ENCODE measurements at regions not wholly inside any gene's neighbourhood (a gene's known extent, or its start where the extent isn't known, plus 50 kb on each side); places are given as distances from the start of the nearest gene placed in this dataset.
"Not testable (repeated sequence)": the region's sequence is repeated elsewhere in the genome, so short reads cannot be mapped to it uniquely, and the experiment has no call there.

DNA sequence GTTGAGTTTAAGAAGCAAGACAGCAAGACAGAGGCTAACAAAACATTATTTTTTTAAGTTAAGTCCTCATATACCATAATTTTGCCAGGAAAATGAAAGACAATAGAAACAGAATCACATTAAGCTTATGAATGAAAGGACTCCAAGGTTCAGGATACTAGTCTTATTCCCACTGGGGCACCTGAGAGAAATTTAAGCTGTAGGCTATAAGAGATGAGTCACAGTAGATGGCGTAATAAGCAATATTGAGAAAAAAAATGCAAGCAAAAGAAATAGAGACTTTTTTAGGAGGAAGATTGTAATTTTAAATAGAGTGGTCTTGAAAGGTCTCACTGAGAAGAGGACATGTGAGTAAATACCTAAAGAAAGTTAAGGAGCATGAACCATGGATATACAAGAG is 57.1 kb upstream of the KIF2B start:
- Histone ChIP-seq H3K27me3 (ENCODE audit: low read depth, low read length) (no peaks in the 10 kb centered on the region), H3K27ac (ENCODE audit: low read length) (no peak overlapping the region), H3K4me1 (ENCODE audit: control insufficient read depth in 1 of 2, insufficient read depth in 2 of 2, low read length in 2 of 2) (no peaks in the 10 kb centered on the region), H3K36me3 (ENCODE audit: control insufficient read depth in 1 of 2, insufficient read depth in 2 of 2, low read length in 2 of 2) (no peaks in the 10 kb centered on the region), H3K9me3 (ENCODE audit: control insufficient read depth in 1 of 2, low read length in 2 of 2) (no peaks in the 10 kb centered on the region), H3K4me3 (ENCODE audit: low read depth in 1 of 2, low read length in 2 of 2) (no peak overlapping the region)

DNA sequence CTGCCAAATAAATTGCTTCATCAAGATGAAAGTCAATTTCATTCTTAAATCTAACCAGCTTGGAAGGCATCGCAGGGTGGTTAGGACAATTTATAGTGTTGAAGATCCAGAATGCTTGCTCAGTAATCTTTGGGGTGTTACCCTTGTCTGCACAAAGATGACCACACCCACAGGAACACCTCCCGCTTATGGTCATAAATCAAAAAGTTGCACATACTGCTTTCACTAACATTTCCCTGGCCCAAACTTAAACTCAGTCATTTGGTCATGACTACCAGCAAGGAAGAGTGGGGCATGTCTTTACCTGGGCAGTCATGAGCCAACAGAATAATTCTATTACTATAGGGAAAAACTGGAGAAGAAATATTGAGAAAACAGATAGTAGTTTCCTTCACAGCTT is 57.6 kb upstream of the KIF2B start:
- H3K4me3 ChIP-seq (ENCODE audit: low read depth in 1 of 2, low read length in 2 of 2), result no peak overlapping the region
- no peaks in the 10 kb centered on the region for H3K4me1 ChIP-seq (ENCODE audit: control insufficient read depth in 1 of 2, insufficient read depth in 2 of 2, low read length in 2 of 2)
- H3K27ac ChIP-seq (ENCODE audit: low read length), result no peak overlapping the region
- H3K9me3 ChIP-seq (ENCODE audit: control insufficient read depth in 1 of 2, low read length in 2 of 2), result no peaks in the 10 kb centered on the region
- no peaks in the 10 kb centered on the region for H3K27me3 ChIP-seq (ENCODE audit: low read depth, low read length)
- H3K36me3 ChIP-seq (ENCODE audit: control insufficient read depth in 1 of 2, insufficient read depth in 2 of 2, low read length in 2 of 2), result no peaks in the 10 kb centered on the region

DNA sequence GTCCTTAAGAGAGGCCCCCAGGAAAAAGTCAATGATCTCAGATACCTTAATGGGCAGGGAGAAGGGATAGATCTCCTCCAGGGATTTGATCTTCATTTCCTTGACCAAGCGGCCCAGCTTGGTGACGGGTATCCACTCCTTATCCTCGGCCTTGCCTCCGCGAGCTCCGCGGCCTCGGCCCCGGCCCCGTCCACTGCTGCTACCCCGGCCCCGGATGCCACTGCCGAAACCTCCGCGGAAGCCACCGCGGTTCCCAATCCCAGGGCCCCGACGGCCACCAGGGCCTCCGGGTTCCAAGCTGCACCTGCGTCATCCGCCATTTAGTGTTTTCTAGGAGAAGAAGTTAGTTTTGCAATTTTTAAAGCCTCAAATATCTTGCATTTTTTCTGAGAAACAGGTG is 65.2 kb upstream of the KIF2B start:
- Histone ChIP-seq H3K27ac (ENCODE audit: low read length) (no peak overlapping the region), H3K36me3 (ENCODE audit: control insufficient read depth in 1 of 2, insufficient read depth in 2 of 2, low read length in 2 of 2) (no peaks in the 10 kb centered on the region), H3K4me3 (ENCODE audit: low read depth in 1 of 2, low read length in 2 of 2) (no peak overlapping the region), H3K4me1 (ENCODE audit: control insufficient read depth in 1 of 2, insufficient read depth in 2 of 2, low read length in 2 of 2) (no peaks in the 10 kb centered on the region), H3K27me3 (ENCODE audit: low read depth, low read length) (no peaks in the 10 kb centered on the region), H3K9me3 (ENCODE audit: control insufficient read depth in 1 of 2, low read length in 2 of 2) (no peaks in the 10 kb centered on the region)

DNA sequence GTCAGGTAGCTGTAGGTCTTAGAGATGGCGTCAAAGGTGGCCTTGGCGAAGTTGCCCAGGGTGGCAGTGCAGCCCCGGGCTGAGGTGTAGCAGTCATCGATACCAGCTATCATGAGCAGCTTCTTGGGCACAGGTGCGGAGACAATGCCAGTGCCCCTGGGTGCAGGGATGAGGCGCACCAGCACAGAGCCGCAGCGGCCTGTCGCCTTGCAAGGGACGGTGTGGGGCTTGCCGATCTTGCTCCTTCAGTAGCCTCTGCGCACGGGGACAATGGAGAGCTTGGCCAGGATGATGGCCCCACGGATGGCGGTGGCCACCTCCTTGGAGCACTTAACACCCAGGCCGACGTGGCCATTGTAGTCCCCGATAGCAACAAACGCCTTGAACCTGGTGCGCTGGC is 65.6 kb upstream of the KIF2B start:
- H3K4me3 ChIP-seq (ENCODE audit: low read depth in 1 of 2, low read length in 2 of 2); H3K4me1 ChIP-seq (ENCODE audit: control insufficient read depth in 1 of 2, insufficient read depth in 2 of 2, low read length in 2 of 2); H3K27me3 ChIP-seq (ENCODE audit: low read depth, low read length); H3K9me3 ChIP-seq (ENCODE audit: control insufficient read depth in 1 of 2, low read length in 2 of 2); H3K36me3 ChIP-seq (ENCODE audit: control insufficient read depth in 1 of 2, insufficient read depth in 2 of 2, low read length in 2 of 2); H3K27ac ChIP-seq (ENCODE audit: low read length): not testable (repeated sequence)

DNA sequence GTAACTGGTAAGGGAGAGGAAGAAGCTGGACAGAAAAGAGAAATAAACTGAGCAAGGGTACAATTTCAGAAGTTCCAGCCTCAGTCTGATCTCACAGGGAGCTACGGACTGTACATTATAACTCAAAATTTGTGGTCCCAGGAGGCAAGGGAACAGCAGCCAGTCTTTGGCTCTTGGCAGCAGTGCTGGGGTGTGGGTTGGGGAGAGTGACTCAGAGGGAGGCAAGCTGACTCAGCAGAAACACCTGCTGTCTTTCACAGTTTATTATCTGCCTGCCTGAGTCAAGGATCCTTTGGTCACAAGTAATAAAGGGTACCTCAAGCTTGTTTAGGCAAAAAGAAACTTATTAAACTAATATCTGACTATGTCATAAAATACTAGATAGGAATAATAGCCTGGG is 73.5 kb upstream of the KIF2B start:
- H3K27me3 ChIP-seq (ENCODE audit: low read depth, low read length), result no peaks in the 10 kb centered on the region
- no peak overlapping the region for H3K4me3 ChIP-seq (ENCODE audit: low read depth in 1 of 2, low read length in 2 of 2)
- H3K36me3 ChIP-seq (ENCODE audit: control insufficient read depth in 1 of 2, insufficient read depth in 2 of 2, low read length in 2 of 2), result no peaks in the 10 kb centered on the region
- H3K4me1 ChIP-seq (ENCODE audit: control insufficient read depth in 1 of 2, insufficient read depth in 2 of 2, low read length in 2 of 2), result no peaks in the 10 kb centered on the region
- no peaks in the 10 kb centered on the region for H3K9me3 ChIP-seq (ENCODE audit: control insufficient read depth in 1 of 2, low read length in 2 of 2)
- H3K27ac ChIP-seq (ENCODE audit: low read length), result no peak overlapping the region

DNA sequence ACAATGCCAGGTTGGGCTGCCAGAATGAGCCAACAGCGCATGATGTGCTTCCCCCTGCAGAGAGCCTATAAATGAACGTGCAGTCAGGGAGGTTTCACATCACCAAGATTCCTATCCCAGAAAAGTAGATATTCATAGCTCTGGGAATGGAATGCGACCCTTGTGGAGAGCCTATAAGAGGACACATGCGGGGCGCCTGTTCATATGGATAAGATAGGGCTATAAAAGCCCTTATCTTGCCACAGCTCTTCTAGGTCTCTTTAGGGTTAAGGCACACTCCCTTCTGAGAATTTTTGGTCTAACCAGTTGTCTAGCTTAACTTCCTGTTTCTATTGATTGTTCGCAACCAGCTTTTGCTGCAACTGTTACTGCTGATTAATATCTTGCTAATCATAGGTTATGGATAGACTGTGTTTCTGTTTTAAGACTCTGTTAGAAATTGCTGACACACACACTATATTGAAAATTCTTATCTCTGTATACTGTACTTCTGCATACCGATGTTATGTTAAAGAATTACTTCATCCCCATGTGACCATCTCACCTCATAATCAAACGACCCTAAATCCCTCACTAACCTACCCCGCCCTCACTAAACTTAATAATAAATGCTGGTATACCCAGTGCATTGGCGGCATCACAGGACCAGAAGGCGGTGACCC is 74.4 kb upstream of the KIF2B start:
- not testable (repeated sequence) for H3K27me3 ChIP-seq (ENCODE audit: low read depth, low read length); H3K4me3 ChIP-seq (ENCODE audit: low read depth in 1 of 2, low read length in 2 of 2); H3K9me3 ChIP-seq (ENCODE audit: control insufficient read depth in 1 of 2, low read length in 2 of 2); H3K36me3 ChIP-seq (ENCODE audit: control insufficient read depth in 1 of 2, insufficient read depth in 2 of 2, low read length in 2 of 2); H3K27ac ChIP-seq (ENCODE audit: low read length); H3K4me1 ChIP-seq (ENCODE audit: control insufficient read depth in 1 of 2, insufficient read depth in 2 of 2, low read length in 2 of 2)

DNA sequence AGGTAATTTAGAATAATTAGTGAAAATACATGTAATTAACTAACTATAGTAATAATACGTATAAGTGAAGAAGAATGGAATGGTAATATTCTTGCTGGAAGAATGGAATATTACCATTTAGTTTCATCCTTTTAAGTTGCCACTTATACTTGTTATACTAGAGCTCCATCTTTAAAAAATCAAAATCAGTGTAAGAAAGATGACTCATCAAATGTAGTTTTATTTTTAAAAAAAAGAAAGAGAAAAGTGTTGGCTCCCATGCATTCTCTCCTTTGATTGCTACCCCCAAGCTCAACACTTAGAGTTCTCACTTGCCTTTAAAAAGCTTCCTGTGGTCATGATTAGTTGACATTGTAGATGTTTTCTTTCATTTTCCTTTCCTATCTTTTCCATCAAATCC is 82.4 kb upstream of the KIF2B start:
- H3K9me3 ChIP-seq (ENCODE audit: control insufficient read depth in 1 of 2, low read length in 2 of 2), result no peaks in the 10 kb centered on the region
- no peak overlapping the region for H3K27ac ChIP-seq (ENCODE audit: low read length)
- H3K27me3 ChIP-seq (ENCODE audit: low read depth, low read length), result no peaks in the 10 kb centered on the region
- no peak overlapping the region for H3K4me3 ChIP-seq (ENCODE audit: low read depth in 1 of 2, low read length in 2 of 2)
- no peaks in the 10 kb centered on the region for H3K4me1 ChIP-seq (ENCODE audit: control insufficient read depth in 1 of 2, insufficient read depth in 2 of 2, low read length in 2 of 2)
- no peaks in the 10 kb centered on the region for H3K36me3 ChIP-seq (ENCODE audit: control insufficient read depth in 1 of 2, insufficient read depth in 2 of 2, low read length in 2 of 2)

DNA sequence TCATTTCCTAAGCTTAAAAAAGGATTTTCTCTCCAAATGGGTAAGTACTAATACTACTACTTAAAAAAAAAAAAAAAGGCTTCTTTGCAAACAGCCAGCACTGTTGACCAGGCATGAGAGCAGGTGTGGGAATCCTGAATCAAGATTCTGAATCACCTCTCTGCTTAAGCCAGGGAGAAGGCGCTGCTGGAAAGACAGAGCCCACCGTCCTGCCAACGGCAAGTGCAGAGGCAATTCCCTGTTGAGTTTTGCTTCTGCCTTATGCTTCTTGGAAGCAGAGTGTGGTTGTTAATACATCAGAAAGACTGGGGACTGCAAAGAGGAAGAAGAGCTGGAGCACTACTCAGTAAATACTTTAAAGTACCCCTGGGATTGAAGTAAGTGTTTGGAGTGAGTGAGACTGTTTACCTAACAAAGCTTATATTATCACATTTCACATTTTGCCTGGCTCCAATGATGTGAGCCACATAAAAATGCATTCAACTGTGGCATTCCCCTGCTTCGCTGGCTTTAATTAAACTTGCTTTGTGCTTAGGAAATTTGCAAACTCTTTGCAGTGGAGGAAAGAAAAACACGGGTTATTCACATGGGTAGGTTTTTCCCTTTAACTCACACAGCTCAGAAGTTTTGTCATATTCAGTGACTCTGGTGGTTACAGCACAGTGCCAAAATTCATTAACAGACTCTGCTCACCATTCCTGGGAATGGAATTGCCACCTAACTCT is 86.0 kb upstream of the KIF2B start:
- Histone ChIP-seq H3K9me3 (ENCODE audit: control insufficient read depth in 1 of 2, low read length in 2 of 2) (no peaks in the 10 kb centered on the region), H3K36me3 (ENCODE audit: control insufficient read depth in 1 of 2, insufficient read depth in 2 of 2, low read length in 2 of 2) (no peaks in the 10 kb centered on the region), H3K4me3 (ENCODE audit: low read depth in 1 of 2, low read length in 2 of 2) (no peak overlapping the region), H3K27me3 (ENCODE audit: low read depth, low read length) (no peaks in the 10 kb centered on the region), H3K4me1 (ENCODE audit: control insufficient read depth in 1 of 2, insufficient read depth in 2 of 2, low read length in 2 of 2) (no peaks in the 10 kb centered on the region), H3K27ac (ENCODE audit: low read length) (no peak overlapping the region)

DNA sequence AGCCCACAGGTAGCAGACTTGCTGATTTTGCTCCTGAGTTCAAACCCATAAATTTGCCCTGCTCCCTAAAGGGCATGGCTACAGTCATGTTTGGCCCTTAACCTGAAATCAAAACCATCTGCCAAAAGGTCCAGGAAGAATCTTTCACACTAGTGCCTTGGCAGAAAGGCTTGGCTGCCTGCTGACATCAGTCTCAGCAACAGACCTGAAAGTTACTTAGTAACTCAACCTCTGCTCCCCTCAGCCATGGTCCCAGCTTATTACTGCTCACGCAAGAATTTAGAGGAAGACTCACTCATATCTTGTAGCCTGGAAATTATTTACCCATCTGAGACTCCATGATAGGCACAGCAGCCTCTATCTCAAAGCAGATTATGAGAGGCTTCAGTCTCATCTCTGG is 98.0 kb upstream of the KIF2B start:
- Histone ChIP-seq H3K27ac (ENCODE audit: low read length) (no peak overlapping the region), H3K36me3 (ENCODE audit: control insufficient read depth in 1 of 2, insufficient read depth in 2 of 2, low read length in 2 of 2) (no peaks in the 10 kb centered on the region), H3K4me1 (ENCODE audit: control insufficient read depth in 1 of 2, insufficient read depth in 2 of 2, low read length in 2 of 2) (no peaks in the 10 kb centered on the region), H3K27me3 (ENCODE audit: low read depth, low read length) (no peaks in the 10 kb centered on the region), H3K4me3 (ENCODE audit: low read depth in 1 of 2, low read length in 2 of 2) (no peak overlapping the region), H3K9me3 (ENCODE audit: control insufficient read depth in 1 of 2, low read length in 2 of 2) (peaks cover 0 to 6% of the 10 kb centered on the region in 2 donors)

DNA sequence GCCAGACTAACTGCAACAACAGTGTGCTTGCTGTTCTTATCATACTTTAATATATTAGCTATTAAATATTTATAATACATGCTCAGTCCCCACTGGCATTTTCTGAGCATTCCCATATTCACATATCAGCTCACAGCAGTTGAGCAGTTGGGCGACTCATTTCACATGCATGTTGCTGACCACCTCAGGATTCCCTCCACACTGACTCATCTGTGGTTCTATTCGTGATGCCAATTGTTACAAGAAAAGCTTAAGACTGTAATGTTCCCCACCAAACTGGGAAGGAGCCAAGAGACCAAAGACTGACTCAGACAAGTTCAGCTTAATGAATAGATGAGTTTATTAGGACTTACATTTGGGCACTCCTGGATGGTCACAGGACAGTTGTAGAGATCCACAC is 100.3 kb upstream of the KIF2B start:
- Histone ChIP-seq H3K4me3 (ENCODE audit: low read depth in 1 of 2, low read length in 2 of 2) (no peak overlapping the region), H3K4me1 (ENCODE audit: control insufficient read depth in 1 of 2, insufficient read depth in 2 of 2, low read length in 2 of 2) (no peaks in the 10 kb centered on the region), H3K27ac (ENCODE audit: low read length) (no peak overlapping the region), H3K36me3 (ENCODE audit: control insufficient read depth in 1 of 2, insufficient read depth in 2 of 2, low read length in 2 of 2) (no peaks in the 10 kb centered on the region), H3K9me3 (ENCODE audit: control insufficient read depth in 1 of 2, low read length in 2 of 2) (peaks cover 0 to 6% of the 10 kb centered on the region in 2 donors), H3K27me3 (ENCODE audit: low read depth, low read length) (no peaks in the 10 kb centered on the region)

DNA sequence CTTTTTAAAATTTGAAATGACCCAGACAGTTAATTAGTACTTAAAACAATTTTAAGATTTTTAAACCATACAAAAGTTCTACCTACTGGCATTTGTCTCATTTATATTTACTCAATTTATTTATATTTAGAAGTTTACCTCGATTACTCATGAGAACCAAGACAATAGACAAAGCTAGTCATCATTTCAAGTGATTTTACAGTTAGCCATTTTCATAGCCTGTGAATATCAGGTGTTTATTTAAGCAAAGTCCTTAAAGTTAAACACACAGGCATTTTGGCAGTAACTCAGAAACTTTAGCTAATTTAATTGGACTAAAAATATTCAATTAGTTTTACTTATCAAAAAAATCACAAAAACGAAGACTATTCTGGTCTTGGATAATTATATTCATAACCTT is 101.6 kb upstream of the KIF2B start:
- Histone ChIP-seq H3K27me3 (ENCODE audit: low read depth, low read length) (no peaks in the 10 kb centered on the region), H3K4me1 (ENCODE audit: control insufficient read depth in 1 of 2, insufficient read depth in 2 of 2, low read length in 2 of 2) (no peaks in the 10 kb centered on the region), H3K36me3 (ENCODE audit: control insufficient read depth in 1 of 2, insufficient read depth in 2 of 2, low read length in 2 of 2) (no peaks in the 10 kb centered on the region), H3K9me3 (ENCODE audit: control insufficient read depth in 1 of 2, low read length in 2 of 2) (peaks cover 0 to 5% of the 10 kb centered on the region in 2 donors), H3K4me3 (ENCODE audit: low read depth in 1 of 2, low read length in 2 of 2) (no peak overlapping the region), H3K27ac (ENCODE audit: low read length) (no peak overlapping the region)

DNA sequence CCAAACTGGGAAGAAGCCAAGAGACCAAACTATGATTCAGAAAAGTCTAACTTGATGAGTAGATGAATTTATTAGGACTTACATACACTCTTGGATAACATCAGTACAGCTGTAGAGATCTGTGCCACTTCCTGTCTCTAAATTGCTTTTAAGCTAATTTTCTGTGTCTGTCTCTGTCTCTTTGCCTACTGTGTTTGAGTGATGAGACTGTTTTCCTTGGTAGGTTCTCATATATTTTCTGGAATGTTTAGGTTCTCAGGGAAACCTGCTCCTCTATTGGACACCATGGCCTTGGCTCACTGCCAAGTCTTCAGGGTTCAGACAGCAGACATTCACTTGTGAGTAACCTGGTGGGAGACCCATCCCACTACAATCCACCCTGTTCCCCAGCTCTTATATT is 103.5 kb upstream of the KIF2B start:
- no peaks in the 10 kb centered on the region for H3K9me3 ChIP-seq (ENCODE audit: control insufficient read depth in 1 of 2, low read length in 2 of 2)
- no peak overlapping the region for H3K4me3 ChIP-seq (ENCODE audit: low read depth in 1 of 2, low read length in 2 of 2)
- H3K4me1 ChIP-seq (ENCODE audit: control insufficient read depth in 1 of 2, insufficient read depth in 2 of 2, low read length in 2 of 2), result no peaks in the 10 kb centered on the region
- H3K27ac ChIP-seq (ENCODE audit: low read length), result no peak overlapping the region
- no peaks in the 10 kb centered on the region for H3K27me3 ChIP-seq (ENCODE audit: low read depth, low read length)
- H3K36me3 ChIP-seq (ENCODE audit: control insufficient read depth in 1 of 2, insufficient read depth in 2 of 2, low read length in 2 of 2), result no peaks in the 10 kb centered on the region
